Brain microvascular endothelial cell (primary cell): ENCODE measurements at regions not wholly inside any gene's neighbourhood (a gene's known extent, or its start where the extent isn't known, plus 50 kb on each side); places are given as distances from the start of the nearest gene placed in this dataset.

Source experiments
- DNase-seq: peaks from one replicate; pipeline ENCODE4 v3.0.0-alpha.2; 2020
- H3K27ac ChIP-seq: fragments of 250-450 bp; sonication (Bioruptor Pico); 2 replicates; pipeline ENCODE4 v1.5.1; 2020; ENCODE audit warnings: mild to moderate bottlenecking, moderate library complexity
- H3K27me3 ChIP-seq: fragments of 250-450 bp; sonication (Bioruptor Pico); replicated peaks from 2 replicates; pipeline ENCODE4 v1.5.1; 2020; ENCODE audit warnings: mild to moderate bottlenecking
- H3K36me3 ChIP-seq: fragments of 250-450 bp; sonication (Bioruptor Pico); replicated peaks from 2 replicates; pipeline ENCODE4 v1.5.1; 2020; ENCODE audit warnings: mild to moderate bottlenecking
- H3K4me3 ChIP-seq: 2 replicates; pipeline ENCODE4 v1.5.1; 2011; ENCODE audit warnings: low read depth, mild to moderate bottlenecking, control low read depth, low read length, moderate library complexity
- in situ Hi-C: cut with HindIII; loops from 2 replicates; pipeline ENCODE4 v1.10.0; 2017; ENCODE audit warnings: low sequenced_read_pairs, low pct_ligation_motif_present
- TF ChIP-seq, protein P1 (sequence below): IDR thresholded peaks from 2 replicates; pipeline ENCODE4 v1.5.1; 2011; ENCODE audit warnings: low read depth, mild to moderate bottlenecking, moderate library complexity, low read length, control low read depth, inconsistent platforms; ENCODE audit errors: missing control alignments

DNA sequence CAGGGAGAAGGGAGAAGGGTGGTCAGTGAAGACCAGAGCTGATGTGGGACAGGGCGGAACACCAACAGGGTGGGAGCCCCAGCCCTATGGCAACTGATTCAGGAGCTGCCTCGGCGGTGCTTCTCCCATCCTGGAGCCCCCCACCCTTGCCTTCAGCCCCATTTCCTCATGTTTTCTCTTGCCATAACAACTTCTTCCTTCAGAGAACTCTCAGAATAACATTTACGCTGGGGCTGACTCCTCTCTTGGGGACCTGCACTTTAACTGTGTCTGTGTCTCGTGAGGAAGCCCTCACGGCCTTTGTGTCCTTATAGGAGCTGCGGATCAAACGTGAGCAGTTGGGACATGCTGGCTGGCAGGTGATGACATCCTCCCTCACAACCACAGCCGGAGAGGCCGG, 116.4 kb upstream of the SNTG2 start:
- Histone ChIP-seq H3K27me3 (no peaks in the 10 kb centered on the region), H3K4me3 (no peak overlapping the region), H3K27ac (no peak overlapping the region), H3K36me3 (no peaks in the 10 kb centered on the region)
- TF ChIP-seq, protein P1, sequence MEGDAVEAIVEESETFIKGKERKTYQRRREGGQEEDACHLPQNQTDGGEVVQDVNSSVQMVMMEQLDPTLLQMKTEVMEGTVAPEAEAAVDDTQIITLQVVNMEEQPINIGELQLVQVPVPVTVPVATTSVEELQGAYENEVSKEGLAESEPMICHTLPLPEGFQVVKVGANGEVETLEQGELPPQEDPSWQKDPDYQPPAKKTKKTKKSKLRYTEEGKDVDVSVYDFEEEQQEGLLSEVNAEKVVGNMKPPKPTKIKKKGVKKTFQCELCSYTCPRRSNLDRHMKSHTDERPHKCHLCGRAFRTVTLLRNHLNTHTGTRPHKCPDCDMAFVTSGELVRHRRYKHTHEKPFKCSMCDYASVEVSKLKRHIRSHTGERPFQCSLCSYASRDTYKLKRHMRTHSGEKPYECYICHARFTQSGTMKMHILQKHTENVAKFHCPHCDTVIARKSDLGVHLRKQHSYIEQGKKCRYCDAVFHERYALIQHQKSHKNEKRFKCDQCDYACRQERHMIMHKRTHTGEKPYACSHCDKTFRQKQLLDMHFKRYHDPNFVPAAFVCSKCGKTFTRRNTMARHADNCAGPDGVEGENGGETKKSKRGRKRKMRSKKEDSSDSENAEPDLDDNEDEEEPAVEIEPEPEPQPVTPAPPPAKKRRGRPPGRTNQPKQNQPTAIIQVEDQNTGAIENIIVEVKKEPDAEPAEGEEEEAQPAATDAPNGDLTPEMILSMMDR = no peak
- in situ Hi-C loops = no loop called here
- no peak for DNase-seq

DNA sequence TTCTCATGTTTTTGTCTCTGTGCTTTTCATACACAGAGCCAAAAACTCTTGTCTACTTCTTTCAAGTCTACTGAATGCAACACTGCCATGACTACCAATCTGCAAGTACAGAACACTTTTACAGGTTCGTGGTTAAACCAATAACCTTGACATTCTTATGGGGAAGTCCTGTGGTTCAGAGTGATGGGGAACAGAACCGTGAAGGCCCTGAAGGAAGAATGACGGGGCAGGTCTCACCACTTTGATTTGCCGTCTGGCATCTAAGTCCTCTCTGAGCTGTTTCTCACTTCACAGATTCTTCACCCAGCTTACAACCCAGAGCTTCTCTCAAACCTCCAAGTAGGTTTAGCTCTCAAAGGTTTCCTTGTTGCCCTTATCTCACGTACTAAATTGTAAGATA, 117.5 kb upstream of the SNTG2 start:
- DNase-seq = no peak
- Histone ChIP-seq H3K27me3 (no peaks in the 10 kb centered on the region), H3K36me3 (no peaks in the 10 kb centered on the region), H3K27ac (no peak overlapping the region), H3K4me3 (no peak overlapping the region)
- in situ Hi-C loops = no loop called here
- TF ChIP-seq, protein P1 = no peak

DNA sequence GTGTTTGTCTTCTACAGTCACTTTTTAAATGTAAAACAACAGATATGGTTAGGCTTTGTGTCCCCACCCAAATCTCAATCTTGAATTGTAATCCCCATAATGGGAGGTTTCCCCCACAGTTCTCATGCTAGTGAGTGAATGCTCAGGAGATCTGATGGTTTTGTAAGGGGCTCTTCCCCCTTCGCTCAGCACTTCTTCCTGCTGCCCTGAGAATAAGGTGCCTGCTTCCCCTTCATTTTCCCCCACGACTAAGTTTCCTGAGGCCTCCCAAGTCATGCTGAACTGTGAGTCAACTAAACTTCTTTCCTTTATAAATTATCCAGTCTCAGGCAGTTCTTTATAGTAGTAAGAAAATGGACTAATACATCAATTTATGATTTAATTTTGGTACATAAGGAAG, 118.0 kb upstream of the SNTG2 start:
- no peaks in the 10 kb centered on the region for H3K27me3 ChIP-seq
- TF ChIP-seq, protein P1 = no peak
- DNase-seq = no peak
- no peaks in the 10 kb centered on the region for H3K36me3 ChIP-seq
- no peak overlapping the region for H3K4me3 ChIP-seq
- no peak overlapping the region for H3K27ac ChIP-seq
- in situ Hi-C loops = no loop called here

DNA sequence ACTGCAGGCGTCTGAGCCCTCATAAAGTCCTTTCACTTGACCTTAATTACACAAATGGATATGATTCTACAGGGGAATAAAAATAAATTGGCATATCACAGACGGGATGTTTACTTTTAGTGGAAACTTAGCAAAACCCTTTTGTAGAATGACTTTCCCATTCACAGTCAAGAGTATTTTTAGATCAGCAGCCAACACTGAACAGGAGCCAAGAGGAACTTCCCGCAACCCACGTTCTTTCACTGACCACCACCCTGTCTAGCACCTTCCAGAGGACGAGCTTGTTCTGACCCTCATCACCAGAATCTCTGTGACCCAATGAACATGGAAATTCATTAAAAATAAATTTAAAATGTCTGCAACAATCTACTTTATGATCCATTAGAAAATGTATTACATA, 119.0 kb upstream of the SNTG2 start:
- Histone ChIP-seq H3K27me3 (no peaks in the 10 kb centered on the region), H3K36me3 (no peaks in the 10 kb centered on the region), H3K4me3 (no peak overlapping the region), H3K27ac (no peak overlapping the region)
- no peak for DNase-seq
- TF ChIP-seq, protein P1 = no peak
- in situ Hi-C loops = no loop called here

DNA sequence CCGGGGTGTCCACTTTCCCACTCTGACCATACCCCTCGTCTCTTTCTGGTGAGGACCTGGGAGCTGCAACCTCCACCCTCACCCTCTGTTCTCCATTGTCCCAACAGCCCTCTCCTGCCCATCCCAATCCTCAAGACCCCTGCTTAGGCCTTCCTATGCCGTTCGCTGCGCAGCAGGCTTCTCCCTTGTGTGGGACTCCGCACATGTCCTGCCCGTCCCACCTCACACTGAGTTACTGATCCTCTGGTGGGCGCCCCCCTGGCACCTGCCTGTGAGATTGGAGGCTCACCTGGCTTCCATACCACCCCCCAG, 119.5 kb upstream of the SNTG2 start:
- TF ChIP-seq, protein P1 = no peak
- Histone ChIP-seq H3K27ac (no peak overlapping the region), H3K4me3 (no peak overlapping the region), H3K27me3 (no peaks in the 10 kb centered on the region), H3K36me3 (no peaks in the 10 kb centered on the region)
- in situ Hi-C loops = no loop called here
- no peak for DNase-seq

DNA sequence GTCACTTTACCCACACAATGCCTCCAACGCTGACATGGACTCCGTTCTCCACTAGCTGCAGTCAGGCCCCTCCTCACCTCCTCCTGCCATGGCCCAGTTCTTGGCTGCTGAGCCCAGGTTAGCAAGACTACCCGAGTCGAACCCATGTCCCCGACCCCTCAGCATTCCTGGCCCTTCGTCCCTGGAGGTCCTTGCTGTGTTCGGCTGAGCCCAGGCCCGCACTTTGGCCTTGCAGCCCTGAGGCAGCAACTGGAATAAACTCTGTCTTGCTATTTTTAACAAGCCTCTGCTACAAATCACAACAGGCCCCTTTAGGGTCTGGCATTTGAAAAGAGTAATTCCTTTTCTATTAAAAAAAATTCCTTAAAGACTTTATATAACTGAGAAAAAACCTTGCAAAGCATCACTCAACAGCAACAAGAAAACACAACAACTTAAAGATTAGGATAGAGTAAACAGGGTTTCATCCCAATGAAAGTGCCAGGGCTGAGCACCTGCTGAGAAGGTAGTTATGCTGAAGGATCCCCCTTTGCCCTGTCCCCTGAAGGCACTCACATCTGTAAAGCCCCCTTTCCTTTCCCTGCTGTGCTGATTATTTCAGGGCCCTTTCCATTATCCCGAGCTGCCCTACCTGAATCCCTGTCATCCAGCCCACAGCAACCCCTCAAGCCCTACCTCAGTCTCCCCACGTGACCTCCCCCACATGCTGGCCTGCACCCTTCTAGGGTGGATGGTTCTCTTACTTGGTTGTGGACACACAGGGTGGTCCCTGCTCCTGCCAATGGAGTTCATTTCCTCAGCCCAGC, 120.0 kb upstream of the SNTG2 start:
- Histone ChIP-seq H3K36me3 (no peaks in the 10 kb centered on the region), H3K27me3 (no peaks in the 10 kb centered on the region), H3K27ac (no peak overlapping the region), H3K4me3 (no peak overlapping the region)
- DNase-seq = no peak
- in situ Hi-C loops = no loop called here
- TF ChIP-seq, protein P1 = no peak
